ENCODE measurements at regions not wholly inside any gene's neighbourhood (a gene's known extent, or its start where the extent isn't known, plus 50 kb on each side); places are given as distances from the start of the nearest gene placed in this dataset.
"Not testable (repeated sequence)": the region's sequence is repeated elsewhere in the genome, so short reads cannot be mapped to it uniquely, and the experiment has no call there.

- TF ChIP-seq, protein P1, sequence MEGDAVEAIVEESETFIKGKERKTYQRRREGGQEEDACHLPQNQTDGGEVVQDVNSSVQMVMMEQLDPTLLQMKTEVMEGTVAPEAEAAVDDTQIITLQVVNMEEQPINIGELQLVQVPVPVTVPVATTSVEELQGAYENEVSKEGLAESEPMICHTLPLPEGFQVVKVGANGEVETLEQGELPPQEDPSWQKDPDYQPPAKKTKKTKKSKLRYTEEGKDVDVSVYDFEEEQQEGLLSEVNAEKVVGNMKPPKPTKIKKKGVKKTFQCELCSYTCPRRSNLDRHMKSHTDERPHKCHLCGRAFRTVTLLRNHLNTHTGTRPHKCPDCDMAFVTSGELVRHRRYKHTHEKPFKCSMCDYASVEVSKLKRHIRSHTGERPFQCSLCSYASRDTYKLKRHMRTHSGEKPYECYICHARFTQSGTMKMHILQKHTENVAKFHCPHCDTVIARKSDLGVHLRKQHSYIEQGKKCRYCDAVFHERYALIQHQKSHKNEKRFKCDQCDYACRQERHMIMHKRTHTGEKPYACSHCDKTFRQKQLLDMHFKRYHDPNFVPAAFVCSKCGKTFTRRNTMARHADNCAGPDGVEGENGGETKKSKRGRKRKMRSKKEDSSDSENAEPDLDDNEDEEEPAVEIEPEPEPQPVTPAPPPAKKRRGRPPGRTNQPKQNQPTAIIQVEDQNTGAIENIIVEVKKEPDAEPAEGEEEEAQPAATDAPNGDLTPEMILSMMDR (IDR thresholded peaks at IDR 0.05; ENCODE audit: borderline replicate concordance, extremely low read depth, low read length, poor library complexity, severe bottlenecking), result not testable (repeated sequence)
- not testable (repeated sequence) for TF ChIP-seq EZH2 (IDR thresholded peaks at IDR 0.05; ENCODE audit: borderline replicate concordance, low read depth, low read length, severe bottlenecking)
Observed at GRCh38 chr16:16448423-16448822, 69.5 kb downstream of the NPIPA7 start.

Data from DND-41 (cell line).